ENCODE measurements at regions not wholly inside any gene's neighbourhood (a gene's known extent, or its start where the extent isn't known, plus 50 kb on each side); places are given as distances from the start of the nearest gene placed in this dataset.

GRCh38 chr6:14455876-14456648, 338.5 kb downstream of the CD83 start:
- DNase-seq (ENCODE audit: low spot score): no peak

GRCh38 chr6:14456941-14457340, 339.4 kb downstream of the CD83 start:
- no peak for DNase-seq (ENCODE audit: low spot score)

- peak; percentile 45 for DNase-seq (ENCODE audit: low spot score)
These were observed 341.2 kb downstream of the CD83 start for GRCh38 chr6:14458669-14459266.

GRCh38 chr6:14459315-14459714, 341.7 kb downstream of the CD83 start:
- no peak for DNase-seq (ENCODE audit: low spot score)

- no peak for DNase-seq (ENCODE audit: low spot score)
These were observed 343.0 kb downstream of the CD83 start for GRCh38 chr6:14460556-14460955.

GRCh38 chr6:14462135-14462534, 344.6 kb downstream of the CD83 start:
- no peak for DNase-seq (ENCODE audit: low spot score)

- DNase-seq (ENCODE audit: low spot score): no peak
These were observed 345.0 kb downstream of the CD83 start for GRCh38 chr6:14462566-14462965.

- DNase-seq (ENCODE audit: low spot score): no peak
These were observed 345.5 kb downstream of the CD83 start for GRCh38 chr6:14463110-14463509.

- peak; percentile 15 for DNase-seq (ENCODE audit: low spot score)
These were observed 346.5 kb downstream of the CD83 start for GRCh38 chr6:14464055-14464454.

GRCh38 chr6:14464716-14465115, 347.1 kb downstream of the CD83 start:
- no peak for DNase-seq (ENCODE audit: low spot score)

- peak; percentile 83 for DNase-seq (ENCODE audit: low spot score)
These were observed 348.7 kb downstream of the CD83 start for GRCh38 chr6:14466278-14466677.

GRCh38 chr6:14467591-14467990, 350.0 kb downstream of the CD83 start:
- DNase-seq (ENCODE audit: low spot score): peak; percentile 65

GRCh38 chr6:14468647-14469321, 351.2 kb downstream of the CD83 start:
- DNase-seq (ENCODE audit: low spot score): no peak

GRCh38 chr6:14470101-14470500, 352.5 kb downstream of the CD83 start:
- DNase-seq (ENCODE audit: low spot score): no peak

- no peak for DNase-seq (ENCODE audit: low spot score)
These were observed 353.1 kb downstream of the CD83 start for GRCh38 chr6:14470671-14471070.

GRCh38 chr6:14472255-14472985, 354.8 kb downstream of the CD83 start:
- no peak for DNase-seq (ENCODE audit: low spot score)

GRCh38 chr6:14472986-14473337, 355.4 kb downstream of the CD83 start:
- DNase-seq (ENCODE audit: low spot score): peak; percentile 62

- no peak for DNase-seq (ENCODE audit: low spot score)
These were observed 357.2 kb downstream of the CD83 start for GRCh38 chr6:14474816-14475215.

GRCh38 chr6:14475306-14475705, 357.7 kb downstream of the CD83 start:
- no peak for DNase-seq (ENCODE audit: low spot score)

- DNase-seq (ENCODE audit: low spot score): peak; percentile 93
These were observed 359.4 kb downstream of the CD83 start for GRCh38 chr6:14476793-14477531.

- no peak for DNase-seq (ENCODE audit: low spot score)
These were observed 360.0 kb downstream of the CD83 start for GRCh38 chr6:14477559-14477958.
